ENCODE measurements at regions not wholly inside any gene's neighbourhood (a gene's known extent, or its start where the extent isn't known, plus 50 kb on each side); places are given as distances from the start of the nearest gene placed in this dataset.

DNA sequence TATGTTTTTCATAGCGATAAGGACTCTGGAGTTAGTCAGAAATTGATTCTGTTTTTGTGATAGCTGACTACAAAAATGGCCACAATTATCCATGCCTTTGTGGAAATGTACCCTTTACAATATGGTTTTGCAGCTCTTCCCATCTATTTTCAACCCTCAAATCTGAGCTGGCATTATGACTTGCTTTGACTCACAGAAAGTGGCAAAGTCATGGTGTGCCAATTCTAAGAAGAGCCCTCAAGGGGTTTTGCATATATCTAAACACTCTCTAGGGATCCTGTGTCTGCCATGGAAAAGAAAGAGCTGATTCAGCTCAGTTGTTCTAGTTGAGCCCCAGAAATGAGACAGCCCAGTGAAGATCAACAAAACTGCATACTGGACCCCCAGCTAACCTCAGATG lies 390.5 kb upstream of the RAG2 start:
- no peaks in the 10 kb centered on the region for H3K79me1 ChIP-seq (ENCODE audit: insufficient read depth, low read depth, low read length, poor library complexity, severe bottlenecking)
- no peaks in the 10 kb centered on the region for H3K4me1 ChIP-seq (ENCODE audit: insufficient read depth, low read length)
- no peak overlapping the region for H4K5ac ChIP-seq (ENCODE audit: insufficient read length, low read depth, low read length)
- H2BK15ac ChIP-seq (ENCODE audit: low read depth, low read length) = no peak overlapping the region
- H3K79me2 ChIP-seq (ENCODE audit: insufficient read depth, low read length) = no peaks in the 10 kb centered on the region
- Mint-ChIP-seq H3K27ac (no peak overlapping the region), H3K4me3 (no peak overlapping the region), H3K27me3 (ENCODE audit: low read depth) (no peaks in the 10 kb centered on the region), H3K4me1 (peaks cover 8% of the 10 kb centered on the region in 2 experiments), H3K9me3 (peaks cover 12 to 14% of the 10 kb centered on the region in 2 experiments; a peak in 4 of 5 replicates), H3K36me3 (ENCODE audit: insufficient read depth in 1 of 3, low read depth in 3 of 3) (peaks cover 0 to 11% (median 0%) of the 10 kb centered on the region in 3 experiments; a peak in 1 of 7 replicates)
- H3K9me3 ChIP-seq (ENCODE audit: control insufficient read depth, low read depth, low read length) = no peaks in the 10 kb centered on the region
- H2BK20ac ChIP-seq (ENCODE audit: low read depth, low read length, poor library complexity, severe bottlenecking) = no peak overlapping the region
- H4K8ac ChIP-seq (replicated peaks; ENCODE audit: insufficient read length, low read depth, low read length) = no peak overlapping the region
- H3K9ac ChIP-seq (ENCODE audit: extremely low read depth, insufficient read length, low read length) = no peak overlapping the region
- TF ChIP-seq, protein P1, sequence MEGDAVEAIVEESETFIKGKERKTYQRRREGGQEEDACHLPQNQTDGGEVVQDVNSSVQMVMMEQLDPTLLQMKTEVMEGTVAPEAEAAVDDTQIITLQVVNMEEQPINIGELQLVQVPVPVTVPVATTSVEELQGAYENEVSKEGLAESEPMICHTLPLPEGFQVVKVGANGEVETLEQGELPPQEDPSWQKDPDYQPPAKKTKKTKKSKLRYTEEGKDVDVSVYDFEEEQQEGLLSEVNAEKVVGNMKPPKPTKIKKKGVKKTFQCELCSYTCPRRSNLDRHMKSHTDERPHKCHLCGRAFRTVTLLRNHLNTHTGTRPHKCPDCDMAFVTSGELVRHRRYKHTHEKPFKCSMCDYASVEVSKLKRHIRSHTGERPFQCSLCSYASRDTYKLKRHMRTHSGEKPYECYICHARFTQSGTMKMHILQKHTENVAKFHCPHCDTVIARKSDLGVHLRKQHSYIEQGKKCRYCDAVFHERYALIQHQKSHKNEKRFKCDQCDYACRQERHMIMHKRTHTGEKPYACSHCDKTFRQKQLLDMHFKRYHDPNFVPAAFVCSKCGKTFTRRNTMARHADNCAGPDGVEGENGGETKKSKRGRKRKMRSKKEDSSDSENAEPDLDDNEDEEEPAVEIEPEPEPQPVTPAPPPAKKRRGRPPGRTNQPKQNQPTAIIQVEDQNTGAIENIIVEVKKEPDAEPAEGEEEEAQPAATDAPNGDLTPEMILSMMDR (conservative IDR thresholded peaks at IDR 0.05) = no peak
- H2AFZ ChIP-seq (ENCODE audit: low read length) = no peak overlapping the region
- H3K4me2 ChIP-seq (ENCODE audit: insufficient read depth, insufficient read length, low read length) = no peak overlapping the region
- no peak overlapping the region for H3K23ac ChIP-seq (ENCODE audit: insufficient read length, low read depth, low read length)
- no peak overlapping the region for H2BK12ac ChIP-seq (ENCODE audit: insufficient read length, low read depth, low read length)
- H2BK120ac ChIP-seq (ENCODE audit: low read depth, low read length, poor library complexity, severe bottlenecking) = no peak overlapping the region
- DNase-seq = no peak
- no peak overlapping the region for H3K4ac ChIP-seq (ENCODE audit: low read depth, low read length)
- H3K23me2 ChIP-seq (ENCODE audit: insufficient read length, low read depth, low read length, poor library complexity, severe bottlenecking) = no peaks in the 10 kb centered on the region
- H3K27ac ChIP-seq (ENCODE audit: insufficient read length, low read depth, low read length) = no peak overlapping the region
- H2AK5ac ChIP-seq (ENCODE audit: insufficient read length, low read length) = no peak overlapping the region
- no peak overlapping the region for H3K56ac ChIP-seq (ENCODE audit: insufficient read length, low read depth, low read length)
- no peaks in the 10 kb centered on the region for H3K27me3 ChIP-seq (ENCODE audit: insufficient read depth, low read length)
- no peak overlapping the region for H4K91ac ChIP-seq (ENCODE audit: insufficient read length, low read depth, low read length)
- no peak overlapping the region for H2BK5ac ChIP-seq (ENCODE audit: insufficient read length, low read length)
- no peaks in the 10 kb centered on the region for H4K20me1 ChIP-seq (ENCODE audit: control insufficient read depth, insufficient read depth, insufficient read length)
- no CpG with 5 or more reads among the region's 1 CpG for WGBS (ENCODE audit: extremely low coverage, insufficient read length, low lambda C conversion rate)
- no peak overlapping the region for H3K18ac ChIP-seq (ENCODE audit: insufficient read length, low read depth, low read length)
- H3K14ac ChIP-seq (ENCODE audit: insufficient read depth, low read length) = no peak overlapping the region
- H3T11ph ChIP-seq (ENCODE audit: low read length) = no peak overlapping the region
